Vagina (tissue), 2 donors: ENCODE measurements at regions not wholly inside any gene's neighbourhood (a gene's known extent, or its start where the extent isn't known, plus 50 kb on each side); places are given as distances from the start of the nearest gene placed in this dataset.

ENCODE experiments used
- POLR2AphosphoS5 ChIP-seq, 2 donors: sonication (generic); formaldehyde crosslinking; IDR thresholded peaks; one replicate each; pipeline ENCODE4 v1.9.0; 2017; ENCODE audit warnings: antibody characterized with exemption in 2 of 2, mild to moderate bottlenecking in 2 of 2, low read depth in 1 of 2; ENCODE audit not compliant: insufficient read depth in 1 of 2
- TF ChIP-seq, protein P1 (sequence below), 3 experiments: fragments of 450-650 bp in 2 of 3; fragments of 200-600 bp in 1 of 3; sonication (generic) in 1 of 3; IDR thresholded peaks; one replicate each; pipeline ENCODE4 v1.5.1; 2017 to 2019; ENCODE audit warnings: antibody characterized with exemption in 3 of 3, mild to moderate bottlenecking in 2 of 3, moderate library complexity in 2 of 3

DNA sequence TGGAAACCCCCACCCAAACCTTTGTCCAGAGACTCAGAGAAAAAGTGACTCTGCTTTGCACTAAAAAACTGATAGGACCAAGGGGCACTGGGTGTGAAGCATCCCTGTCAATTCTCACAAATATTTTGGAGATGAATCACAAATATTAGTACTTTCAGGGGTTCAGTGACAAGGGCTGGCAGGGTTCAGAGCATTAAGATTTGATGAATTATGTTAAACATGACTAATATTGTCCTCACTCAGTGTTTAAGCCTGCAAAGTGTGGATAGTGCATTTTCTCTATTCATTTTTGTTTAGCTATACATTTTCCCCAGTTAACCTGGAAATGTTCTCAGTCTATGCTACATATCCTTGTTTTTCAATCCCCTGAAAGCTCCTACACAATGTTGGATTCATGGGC is 65.3 kb upstream of the CCDC68 start:
- TF ChIP-seq POLR2AphosphoS5 (IDR thresholded peaks at IDR 0.05; ENCODE audit: insufficient read depth in 1 of 2, low read depth in 1 of 2), result no peak
- TF ChIP-seq, protein P1, sequence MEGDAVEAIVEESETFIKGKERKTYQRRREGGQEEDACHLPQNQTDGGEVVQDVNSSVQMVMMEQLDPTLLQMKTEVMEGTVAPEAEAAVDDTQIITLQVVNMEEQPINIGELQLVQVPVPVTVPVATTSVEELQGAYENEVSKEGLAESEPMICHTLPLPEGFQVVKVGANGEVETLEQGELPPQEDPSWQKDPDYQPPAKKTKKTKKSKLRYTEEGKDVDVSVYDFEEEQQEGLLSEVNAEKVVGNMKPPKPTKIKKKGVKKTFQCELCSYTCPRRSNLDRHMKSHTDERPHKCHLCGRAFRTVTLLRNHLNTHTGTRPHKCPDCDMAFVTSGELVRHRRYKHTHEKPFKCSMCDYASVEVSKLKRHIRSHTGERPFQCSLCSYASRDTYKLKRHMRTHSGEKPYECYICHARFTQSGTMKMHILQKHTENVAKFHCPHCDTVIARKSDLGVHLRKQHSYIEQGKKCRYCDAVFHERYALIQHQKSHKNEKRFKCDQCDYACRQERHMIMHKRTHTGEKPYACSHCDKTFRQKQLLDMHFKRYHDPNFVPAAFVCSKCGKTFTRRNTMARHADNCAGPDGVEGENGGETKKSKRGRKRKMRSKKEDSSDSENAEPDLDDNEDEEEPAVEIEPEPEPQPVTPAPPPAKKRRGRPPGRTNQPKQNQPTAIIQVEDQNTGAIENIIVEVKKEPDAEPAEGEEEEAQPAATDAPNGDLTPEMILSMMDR (IDR thresholded peaks at IDR 0.05), result no peak
